ENCODE measurements at regions not wholly inside any gene's neighbourhood (a gene's known extent, or its start where the extent isn't known, plus 50 kb on each side); places are given as distances from the start of the nearest gene placed in this dataset.
"Not testable (repeated sequence)": the region's sequence is repeated elsewhere in the genome, so short reads cannot be mapped to it uniquely, and the experiment has no call there.

DNA sequence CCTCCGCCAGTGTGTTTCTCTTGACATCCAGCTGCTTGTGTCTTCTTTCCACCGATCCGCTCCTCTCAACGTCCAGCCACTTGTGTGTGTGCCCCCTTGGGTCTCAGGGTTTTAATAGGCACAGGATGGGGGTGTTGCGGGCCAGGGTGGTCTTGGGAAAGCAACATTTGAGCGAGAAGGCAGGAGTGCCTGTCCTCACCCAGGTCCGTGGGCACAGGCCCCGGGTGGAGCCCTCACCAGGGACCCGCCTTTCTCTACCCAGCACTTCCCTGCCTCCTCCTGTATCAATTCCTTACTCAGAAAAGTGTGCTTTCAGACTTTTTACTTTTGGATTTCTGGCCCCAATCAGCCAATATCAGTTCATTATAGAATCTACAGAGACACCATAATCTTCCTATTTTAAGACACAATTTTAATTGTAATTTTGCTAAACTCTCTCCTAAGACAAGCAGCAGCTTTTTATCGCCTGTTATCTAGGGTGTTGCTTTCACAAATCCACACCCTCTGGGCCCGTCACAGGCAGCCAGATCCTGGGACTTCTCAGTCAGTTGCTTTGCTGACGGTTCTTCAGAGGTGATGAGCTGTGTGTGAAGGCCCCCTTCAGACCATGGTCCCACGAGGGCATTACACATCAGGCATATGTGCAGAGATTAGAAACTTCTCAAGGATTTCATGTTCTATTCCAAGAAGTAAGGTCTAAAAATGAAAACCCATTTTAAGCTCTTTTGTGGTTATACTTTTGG lies 96.0 kb upstream of the FHL2 start:
- 90% methylated on average over 13 of the region's 13 CpGs for WGBS
- no peaks in the 10 kb centered on the region for H3K27me3 ChIP-seq (ENCODE audit: control insufficient read depth in 2 of 2, insufficient read depth in 1 of 2, low read length in 1 of 2)
- no peaks in the 10 kb centered on the region for H3K36me3 ChIP-seq (ENCODE audit: control insufficient read depth in 2 of 2, insufficient read depth in 2 of 2, low read length in 1 of 2)
- no peaks in the 10 kb centered on the region for H3K4me1 ChIP-seq (ENCODE audit: control insufficient read depth in 2 of 2, insufficient read depth in 2 of 2, low read length in 2 of 2)
- no peak overlapping the region for H3K4me3 ChIP-seq (ENCODE audit: low read length in 2 of 2)
- H3K27ac ChIP-seq (ENCODE audit: low read depth in 1 of 2, low read length in 1 of 2): no peak overlapping the region
- DNase-seq (ENCODE audit: low read depth in 6 of 9, low spot score in 9 of 9): no peak
- no peaks in the 10 kb centered on the region for H3K9me3 ChIP-seq (ENCODE audit: control insufficient read depth in 2 of 2, insufficient read depth in 1 of 2, low read length in 1 of 2)

DNA sequence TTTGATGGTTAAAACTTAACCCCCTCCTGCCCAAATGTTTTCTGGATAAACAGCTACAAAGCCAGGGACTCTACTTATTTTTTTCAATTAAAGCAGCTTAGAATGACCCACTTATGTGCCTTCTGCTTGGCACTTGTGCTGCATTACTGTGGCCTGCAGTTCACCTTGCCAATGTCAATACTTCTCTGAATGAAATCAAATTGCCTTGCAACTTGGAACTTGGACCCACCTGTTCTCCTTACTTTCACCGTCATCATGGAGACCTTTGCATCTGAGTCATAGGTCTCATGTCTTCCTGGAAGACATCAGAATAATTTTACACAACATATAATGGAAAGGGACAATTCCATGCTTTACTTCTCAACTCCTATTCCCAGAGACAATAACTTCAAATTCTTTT lies 92.1 kb upstream of the FHL2 start:
- no peak for DNase-seq (ENCODE audit: low read depth in 6 of 9, low spot score in 9 of 9)
- no peaks in the 10 kb centered on the region for H3K4me1 ChIP-seq (ENCODE audit: control insufficient read depth in 2 of 2, insufficient read depth in 2 of 2, low read length in 2 of 2)
- 92% methylated on average over 1 of the region's 1 CpG for WGBS
- H3K36me3 ChIP-seq (ENCODE audit: control insufficient read depth in 2 of 2, insufficient read depth in 2 of 2, low read length in 1 of 2): no peaks in the 10 kb centered on the region
- H3K27me3 ChIP-seq (ENCODE audit: control insufficient read depth in 2 of 2, insufficient read depth in 1 of 2, low read length in 1 of 2): no peaks in the 10 kb centered on the region
- H3K4me3 ChIP-seq (ENCODE audit: low read length in 2 of 2): no peak overlapping the region
- no peak overlapping the region for H3K27ac ChIP-seq (ENCODE audit: low read depth in 1 of 2, low read length in 1 of 2)
- H3K9me3 ChIP-seq (ENCODE audit: control insufficient read depth in 2 of 2, insufficient read depth in 1 of 2, low read length in 1 of 2): no peaks in the 10 kb centered on the region

DNA sequence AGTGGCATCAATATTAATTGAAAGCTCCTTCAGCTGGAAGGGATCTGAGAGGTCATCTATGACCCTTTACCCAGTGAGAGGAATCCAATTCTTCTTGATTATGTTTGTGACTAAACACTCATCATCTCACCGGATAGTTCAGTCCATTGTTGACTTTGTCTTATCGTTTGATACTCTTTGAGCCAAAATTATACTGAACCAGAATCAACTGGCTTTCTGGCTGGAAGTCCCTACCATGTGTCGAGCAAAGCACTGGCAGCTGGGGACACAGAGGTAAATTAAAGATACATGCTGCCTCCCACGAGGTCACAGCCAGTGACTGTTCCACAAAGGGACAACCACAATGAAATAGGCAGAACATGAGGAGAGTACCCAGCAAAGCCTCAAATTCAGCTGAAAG lies 91.4 kb upstream of the FHL2 start:
- Histone ChIP-seq H3K27me3 (ENCODE audit: control insufficient read depth in 2 of 2, insufficient read depth in 1 of 2, low read length in 1 of 2) (no peaks in the 10 kb centered on the region), H3K36me3 (ENCODE audit: control insufficient read depth in 2 of 2, insufficient read depth in 2 of 2, low read length in 1 of 2) (no peaks in the 10 kb centered on the region), H3K27ac (ENCODE audit: low read depth in 1 of 2, low read length in 1 of 2) (no peak overlapping the region), H3K4me3 (ENCODE audit: low read length in 2 of 2) (no peak overlapping the region), H3K9me3 (ENCODE audit: control insufficient read depth in 2 of 2, insufficient read depth in 1 of 2, low read length in 1 of 2) (no peaks in the 10 kb centered on the region), H3K4me1 (ENCODE audit: control insufficient read depth in 2 of 2, insufficient read depth in 2 of 2, low read length in 2 of 2) (no peaks in the 10 kb centered on the region)
- WGBS: 82% methylated on average over 4 of the region's 4 CpGs
- DNase-seq (ENCODE audit: low read depth in 6 of 9, low spot score in 9 of 9): no peak

DNA sequence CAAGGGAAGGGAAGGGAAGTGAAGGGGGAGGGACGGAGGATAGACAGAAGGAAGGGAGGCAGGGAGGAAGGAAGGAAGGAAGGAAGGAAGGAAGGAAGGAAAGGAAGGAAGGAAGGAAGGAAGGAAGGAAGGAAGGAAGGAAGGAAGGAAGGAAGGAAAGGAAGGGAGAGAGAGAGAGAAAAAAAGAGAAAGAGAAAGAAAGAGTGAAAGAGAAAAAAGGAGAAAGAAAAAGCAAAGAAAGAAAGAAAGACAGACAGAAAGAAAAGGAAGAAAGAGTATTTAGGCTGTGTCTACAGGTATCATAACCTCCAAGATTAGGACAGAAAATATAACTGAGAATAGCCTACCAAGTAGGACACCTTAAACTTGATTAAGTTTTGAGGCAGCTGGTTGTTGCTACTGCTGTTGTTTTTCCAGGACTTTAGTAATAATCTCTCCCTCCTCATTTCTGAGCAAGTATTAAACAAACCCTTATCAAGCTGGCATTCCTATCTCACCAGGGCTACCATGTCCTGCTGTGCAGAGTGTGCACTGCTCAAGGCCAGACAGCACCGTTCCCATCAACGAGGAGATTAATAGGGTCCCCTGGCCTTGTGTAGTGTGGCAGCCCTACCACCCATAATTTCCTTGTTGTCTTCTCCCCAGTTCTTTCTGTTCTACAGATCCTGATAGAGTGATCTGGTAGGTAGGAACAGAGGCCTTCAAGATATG lies 90.5 kb upstream of the FHL2 start:
- no peak for DNase-seq (ENCODE audit: low read depth in 6 of 9, low spot score in 9 of 9)
- Histone ChIP-seq H3K4me3 (ENCODE audit: low read length in 2 of 2) (no peak overlapping the region), H3K36me3 (ENCODE audit: control insufficient read depth in 2 of 2, insufficient read depth in 2 of 2, low read length in 1 of 2) (no peaks in the 10 kb centered on the region), H3K9me3 (ENCODE audit: control insufficient read depth in 2 of 2, insufficient read depth in 1 of 2, low read length in 1 of 2) (no peaks in the 10 kb centered on the region), H3K4me1 (ENCODE audit: control insufficient read depth in 2 of 2, insufficient read depth in 2 of 2, low read length in 2 of 2) (no peaks in the 10 kb centered on the region), H3K27ac (ENCODE audit: low read depth in 1 of 2, low read length in 1 of 2) (no peak overlapping the region), H3K27me3 (ENCODE audit: control insufficient read depth in 2 of 2, insufficient read depth in 1 of 2, low read length in 1 of 2) (no peaks in the 10 kb centered on the region)
- WGBS: 97% methylated on average over 3 of the region's 3 CpGs

DNA sequence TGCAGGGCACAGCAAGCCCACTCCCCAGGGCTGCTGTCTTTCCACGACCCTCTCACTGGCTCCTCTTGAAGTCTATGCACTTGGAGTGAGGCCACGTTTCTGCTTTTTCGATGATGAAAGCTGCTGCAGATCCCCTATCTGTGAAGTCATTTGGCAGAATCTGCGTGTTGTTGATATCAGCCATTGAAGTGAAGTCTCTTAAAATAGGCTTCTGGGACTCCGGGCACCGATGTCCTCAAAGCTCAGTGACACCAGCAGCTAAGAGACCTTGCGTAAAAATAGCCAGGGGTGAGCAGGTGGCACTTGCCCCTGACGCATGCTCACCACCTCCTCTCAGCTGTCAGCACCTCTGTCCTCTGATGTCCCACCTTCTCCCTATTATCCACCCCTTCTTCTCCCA lies 89.4 kb upstream of the FHL2 start:
- no peaks in the 10 kb centered on the region for H3K27me3 ChIP-seq (ENCODE audit: control insufficient read depth in 2 of 2, insufficient read depth in 1 of 2, low read length in 1 of 2)
- H3K27ac ChIP-seq (ENCODE audit: low read depth in 1 of 2, low read length in 1 of 2): no peak overlapping the region
- H3K36me3 ChIP-seq (ENCODE audit: control insufficient read depth in 2 of 2, insufficient read depth in 2 of 2, low read length in 1 of 2): no peaks in the 10 kb centered on the region
- 97% methylated on average over 8 of the region's 8 CpGs for WGBS
- no peaks in the 10 kb centered on the region for H3K4me1 ChIP-seq (ENCODE audit: control insufficient read depth in 2 of 2, insufficient read depth in 2 of 2, low read length in 2 of 2)
- no peak for DNase-seq (ENCODE audit: low read depth in 6 of 9, low spot score in 9 of 9)
- no peak overlapping the region for H3K4me3 ChIP-seq (ENCODE audit: low read length in 2 of 2)
- H3K9me3 ChIP-seq (ENCODE audit: control insufficient read depth in 2 of 2, insufficient read depth in 1 of 2, low read length in 1 of 2): no peaks in the 10 kb centered on the region

DNA sequence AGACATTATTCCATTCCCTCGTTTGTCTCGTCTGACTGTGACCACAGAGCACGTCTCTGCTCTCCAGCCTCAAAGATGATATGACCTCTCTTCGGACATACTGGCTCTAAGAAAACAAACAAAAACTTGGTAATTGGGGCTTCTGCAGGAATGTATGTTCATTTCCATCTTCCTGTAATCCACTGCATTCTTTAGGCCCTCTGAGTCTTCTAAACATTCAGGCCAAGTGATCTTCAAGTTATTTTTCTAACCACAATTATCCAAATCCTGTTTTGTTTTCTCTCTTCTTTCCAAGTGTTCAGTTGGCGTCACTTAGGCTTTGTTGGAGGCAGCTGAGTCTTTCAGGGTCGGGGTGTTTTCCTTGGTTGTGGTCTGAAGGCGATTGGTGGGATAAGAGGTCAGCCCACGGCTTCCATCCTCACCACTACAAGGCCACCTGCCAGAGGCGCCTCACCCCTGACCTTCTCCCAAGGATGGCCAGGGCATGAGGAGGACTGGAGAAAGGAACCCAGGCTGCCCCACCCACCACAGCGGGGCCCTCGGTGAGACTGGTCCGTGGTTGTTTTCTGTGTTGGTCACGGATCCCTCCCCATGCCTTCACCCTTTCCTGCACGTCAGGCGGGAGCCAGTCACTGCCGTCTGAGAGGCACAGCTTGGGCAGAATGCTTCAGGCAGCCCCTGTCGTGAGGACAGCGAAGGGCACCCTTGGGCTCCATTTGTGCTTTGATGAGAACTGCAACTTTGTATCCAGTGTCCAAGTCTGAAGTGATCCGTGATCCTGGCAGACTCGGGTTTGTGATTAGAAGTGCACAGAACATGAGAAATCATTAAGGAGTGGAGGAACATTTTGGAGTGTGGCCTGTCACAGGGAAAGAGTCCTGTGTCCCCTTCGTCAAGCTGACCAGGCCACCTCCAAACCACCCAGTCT lies 88.6 kb upstream of the FHL2 start:
- Histone ChIP-seq H3K4me3 (ENCODE audit: low read length in 2 of 2) (no peak overlapping the region), H3K27me3 (ENCODE audit: control insufficient read depth in 2 of 2, insufficient read depth in 1 of 2, low read length in 1 of 2) (no peaks in the 10 kb centered on the region), H3K36me3 (ENCODE audit: control insufficient read depth in 2 of 2, insufficient read depth in 2 of 2, low read length in 1 of 2) (no peaks in the 10 kb centered on the region), H3K9me3 (ENCODE audit: control insufficient read depth in 2 of 2, insufficient read depth in 1 of 2, low read length in 1 of 2) (no peaks in the 10 kb centered on the region), H3K27ac (ENCODE audit: low read depth in 1 of 2, low read length in 1 of 2) (no peak overlapping the region), H3K4me1 (ENCODE audit: control insufficient read depth in 2 of 2, insufficient read depth in 2 of 2, low read length in 2 of 2) (no peaks in the 10 kb centered on the region)
- 95% methylated on average over 21 of the region's 21 CpGs for WGBS
- DNase-seq (ENCODE audit: low read depth in 6 of 9, low spot score in 9 of 9): no peak

DNA sequence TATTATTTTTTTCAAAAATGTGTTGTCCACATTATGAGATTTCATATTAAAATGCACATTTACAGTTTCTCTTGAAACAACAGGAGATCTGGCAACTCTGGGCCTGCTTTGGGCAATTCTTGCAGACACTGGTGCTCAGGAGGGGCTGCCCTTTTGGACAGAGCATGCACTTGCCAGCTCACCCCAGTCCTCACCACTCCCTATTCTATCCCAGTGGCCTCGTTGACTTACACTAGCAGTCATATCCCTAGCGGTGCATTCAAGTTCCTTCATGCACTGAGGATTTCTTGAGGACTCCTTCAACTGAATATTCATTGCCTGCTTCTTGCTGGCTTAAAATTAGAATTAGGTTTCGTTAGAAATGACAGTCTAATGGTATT lies 87.9 kb upstream of the FHL2 start:
- no peaks in the 10 kb centered on the region for H3K4me1 ChIP-seq (ENCODE audit: control insufficient read depth in 2 of 2, insufficient read depth in 2 of 2, low read length in 2 of 2)
- H3K27ac ChIP-seq (ENCODE audit: low read depth in 1 of 2, low read length in 1 of 2): no peak overlapping the region
- H3K27me3 ChIP-seq (ENCODE audit: control insufficient read depth in 2 of 2, insufficient read depth in 1 of 2, low read length in 1 of 2): no peaks in the 10 kb centered on the region
- H3K36me3 ChIP-seq (ENCODE audit: control insufficient read depth in 2 of 2, insufficient read depth in 2 of 2, low read length in 1 of 2): no peaks in the 10 kb centered on the region
- no peaks in the 10 kb centered on the region for H3K9me3 ChIP-seq (ENCODE audit: control insufficient read depth in 2 of 2, insufficient read depth in 1 of 2, low read length in 1 of 2)
- 95% methylated on average over 3 of the region's 3 CpGs for WGBS
- DNase-seq (ENCODE audit: low read depth in 6 of 9, low spot score in 9 of 9): no peak
- no peak overlapping the region for H3K4me3 ChIP-seq (ENCODE audit: low read length in 2 of 2)

DNA sequence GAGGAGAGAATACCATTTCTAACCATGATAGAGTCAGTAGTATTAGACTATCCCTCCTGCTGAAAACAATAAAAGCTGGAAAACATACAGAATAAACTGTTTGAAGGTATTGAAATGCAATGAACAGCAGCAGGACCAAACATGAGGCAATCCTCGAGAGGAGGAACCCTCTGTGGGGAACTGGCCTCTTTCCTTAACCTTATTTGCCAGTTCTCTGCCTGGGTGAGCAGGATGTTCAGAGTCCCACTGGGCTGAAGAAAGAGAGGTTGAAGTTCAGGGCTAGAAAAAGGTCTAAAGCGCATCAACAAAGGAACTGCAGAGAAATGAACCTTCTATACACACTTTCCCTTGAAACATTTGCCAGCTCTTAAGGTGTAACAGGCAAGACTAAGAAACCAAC lies 79.8 kb upstream of the FHL2 start:
- WGBS: 97% methylated on average over 2 of the region's 2 CpGs
- Histone ChIP-seq H3K36me3 (ENCODE audit: control insufficient read depth in 2 of 2, insufficient read depth in 2 of 2, low read length in 1 of 2) (no peaks in the 10 kb centered on the region), H3K27me3 (ENCODE audit: control insufficient read depth in 2 of 2, insufficient read depth in 1 of 2, low read length in 1 of 2) (no peaks in the 10 kb centered on the region), H3K27ac (ENCODE audit: low read depth in 1 of 2, low read length in 1 of 2) (no peak overlapping the region), H3K9me3 (ENCODE audit: control insufficient read depth in 2 of 2, insufficient read depth in 1 of 2, low read length in 1 of 2) (no peaks in the 10 kb centered on the region), H3K4me1 (ENCODE audit: control insufficient read depth in 2 of 2, insufficient read depth in 2 of 2, low read length in 2 of 2) (no peaks in the 10 kb centered on the region), H3K4me3 (ENCODE audit: low read length in 2 of 2) (no peak overlapping the region)
- DNase-seq (ENCODE audit: low read depth in 6 of 9, low spot score in 9 of 9): no peak

DNA sequence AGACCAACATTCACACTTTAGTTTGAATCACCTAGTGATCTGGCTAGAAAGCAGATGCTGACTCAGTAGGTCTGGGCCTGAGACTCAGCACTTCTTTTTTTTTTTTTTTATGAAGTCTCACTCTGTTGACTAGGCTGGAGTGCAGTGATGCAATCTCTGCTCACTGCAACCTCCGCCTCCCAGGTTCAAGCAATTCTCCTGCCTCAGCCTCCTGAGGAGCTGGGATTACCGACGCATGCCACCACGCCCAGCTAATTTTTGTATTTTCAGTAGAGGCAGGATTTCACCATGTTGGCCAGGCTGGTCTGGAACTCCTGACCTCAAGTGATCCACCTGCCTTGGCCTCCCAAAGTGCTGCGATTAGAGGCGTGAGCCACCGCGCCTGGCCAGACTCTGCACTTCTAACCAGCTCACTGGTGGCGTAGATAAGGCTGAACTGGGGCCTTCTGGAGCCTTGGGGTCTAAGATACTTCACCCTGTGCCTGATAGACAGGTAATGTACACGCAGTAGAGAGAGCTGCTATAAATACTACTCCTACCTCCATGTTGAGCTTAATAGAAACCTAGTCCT lies 78.3 kb upstream of the FHL2 start:
- not testable (repeated sequence) for H3K4me3 ChIP-seq (ENCODE audit: low read length in 2 of 2); H3K4me1 ChIP-seq (ENCODE audit: control insufficient read depth in 2 of 2, insufficient read depth in 2 of 2, low read length in 2 of 2); H3K36me3 ChIP-seq (ENCODE audit: control insufficient read depth in 2 of 2, insufficient read depth in 2 of 2, low read length in 1 of 2); H3K27ac ChIP-seq (ENCODE audit: low read depth in 1 of 2, low read length in 1 of 2); H3K27me3 ChIP-seq (ENCODE audit: control insufficient read depth in 2 of 2, insufficient read depth in 1 of 2, low read length in 1 of 2); DNase-seq (ENCODE audit: low read depth in 6 of 9, low spot score in 9 of 9); H3K9me3 ChIP-seq (ENCODE audit: control insufficient read depth in 2 of 2, insufficient read depth in 1 of 2, low read length in 1 of 2)
- 98% methylated on average over 10 of the region's 10 CpGs for WGBS

Data from thymus (tissue), 11 donors.